ENCODE measurements at regions not wholly inside any gene's neighbourhood (a gene's known extent, or its start where the extent isn't known, plus 50 kb on each side); places are given as distances from the start of the nearest gene placed in this dataset.

- intact Hi-C loops (cut with DNase I; ENCODE audit: low total_unique reads) (no loop called here), in situ Hi-C loops (cut with MboI; ENCODE audit: low pct_ligation_motif_present in 1 of 4, low pct_unique_long_range_greater_than_20kb in 1 of 4, low sequenced_read_pairs in 3 of 4) (no loop called here)
- no peak overlapping the region for H3K27ac ChIP-seq
- no peak for DNase-seq
- H3K36me3 ChIP-seq, result peaks cover 0 to 1% (median 0%) of the 10 kb centered on the region in 4 donors
- H3K27me3 ChIP-seq, result no peaks in the 10 kb centered on the region
- 75 to 95% methylated on average over 1 of the region's 1 CpG for WGBS, 2 donors (ENCODE audit: low coverage in 1 of 2)
- no peak for TF ChIP-seq POLR2AphosphoS5 (IDR thresholded peaks at IDR 0.05)
- no peak for TF ChIP-seq EP300 (IDR thresholded peaks at IDR 0.05; ENCODE audit: low read depth)
- H3K4me3 ChIP-seq, result no peak overlapping the region
- H3K9me3 ChIP-seq, result no peaks in the 10 kb centered on the region
- H3K4me1 ChIP-seq, result no peaks in the 10 kb centered on the region
Measured at GRCh38 chr9:79220251-79220650, 351.5 kb upstream of the TLE4 start.

- intact Hi-C loops (cut with DNase I; ENCODE audit: low total_unique reads), result no loop called here
- Histone ChIP-seq H3K27me3 (no peaks in the 10 kb centered on the region), H3K4me1 (no peaks in the 10 kb centered on the region), H3K9me3 (no peaks in the 10 kb centered on the region), H3K27ac (no peak overlapping the region), H3K36me3 (peaks cover 0 to 1% (median 0%) of the 10 kb centered on the region in 4 donors), H3K4me3 (no peak overlapping the region)
- 69 to 70% methylated on average over 1 of the region's 1 CpG for WGBS, 2 donors (ENCODE audit: low coverage in 1 of 2)
- in situ Hi-C loops (cut with MboI; ENCODE audit: low pct_ligation_motif_present in 1 of 4, low pct_unique_long_range_greater_than_20kb in 1 of 4, low sequenced_read_pairs in 3 of 4), result no loop called here
- no peak for TF ChIP-seq POLR2A (IDR thresholded peaks at IDR 0.05)
- no peak for DNase-seq
Measured at GRCh38 chr9:79220666-79221065, 351.1 kb upstream of the TLE4 start.

GRCh38 chr9:79221084-79221483 lies 350.7 kb upstream of the TLE4 start:
- in situ Hi-C loops (cut with MboI; ENCODE audit: low pct_ligation_motif_present in 1 of 4, low pct_unique_long_range_greater_than_20kb in 1 of 4, low sequenced_read_pairs in 3 of 4), result no loop called here
- Histone ChIP-seq H3K4me3 (no peak overlapping the region), H3K4me1 (no peaks in the 10 kb centered on the region), H3K27me3 (no peaks in the 10 kb centered on the region), H3K36me3 (peaks cover 0 to 1% (median 0%) of the 10 kb centered on the region in 4 donors), H3K9me3 (no peaks in the 10 kb centered on the region), H3K27ac (no peak overlapping the region)
- WGBS, 2 donors (ENCODE audit: low coverage in 1 of 2), result 58% methylated on average over 1 of the region's 1 CpG; no CpG with 5 or more reads in 1 of the 2 donors
- TF ChIP-seq EP300 (IDR thresholded peaks at IDR 0.05; ENCODE audit: low read depth) (no peak), POLR2A (IDR thresholded peaks at IDR 0.05) (no peak), CTCF (IDR thresholded peaks at IDR 0.05) (no peak), POLR2AphosphoS5 (IDR thresholded peaks at IDR 0.05) (no peak)
- DNase-seq, result no peak
- intact Hi-C loops (cut with DNase I; ENCODE audit: low total_unique reads), result no loop called here

GRCh38 chr9:79222483-79222882 lies 349.3 kb upstream of the TLE4 start:
- TF ChIP-seq EP300 (IDR thresholded peaks at IDR 0.05; ENCODE audit: low read depth) (no peak), POLR2A (IDR thresholded peaks at IDR 0.05) (no peak), POLR2AphosphoS5 (IDR thresholded peaks at IDR 0.05) (no peak), CTCF (IDR thresholded peaks at IDR 0.05) (no peak)
- in situ Hi-C loops (cut with MboI; ENCODE audit: low pct_ligation_motif_present in 1 of 4, low pct_unique_long_range_greater_than_20kb in 1 of 4, low sequenced_read_pairs in 3 of 4) (no loop called here), intact Hi-C loops (cut with DNase I; ENCODE audit: low total_unique reads) (no loop called here)
- no peaks in the 10 kb centered on the region for H3K27me3 ChIP-seq
- H3K9me3 ChIP-seq, result no peaks in the 10 kb centered on the region
- 86 to 88% methylated on average over 2 of the region's 2 CpGs for WGBS, 2 donors (ENCODE audit: low coverage in 1 of 2)
- no peak overlapping the region for H3K4me3 ChIP-seq
- H3K4me1 ChIP-seq, result no peaks in the 10 kb centered on the region
- no peak overlapping the region for H3K27ac ChIP-seq
- H3K36me3 ChIP-seq, result peaks cover 0 to 1% (median 0%) of the 10 kb centered on the region in 4 donors
- no peak for DNase-seq

GRCh38 chr9:79224672-79225433 lies 346.9 kb upstream of the TLE4 start:
- TF ChIP-seq POLR2A (IDR thresholded peaks at IDR 0.05), result no peak
- no peak for TF ChIP-seq CTCF (IDR thresholded peaks at IDR 0.05)
- no peak for TF ChIP-seq EP300 (IDR thresholded peaks at IDR 0.05; ENCODE audit: low read depth)
- no peak for TF ChIP-seq POLR2AphosphoS5 (IDR thresholded peaks at IDR 0.05)
- in situ Hi-C loops (cut with MboI; ENCODE audit: low pct_ligation_motif_present in 1 of 4, low pct_unique_long_range_greater_than_20kb in 1 of 4, low sequenced_read_pairs in 3 of 4), result no loop called here
- no peak for DNase-seq
- intact Hi-C loops (cut with DNase I; ENCODE audit: low total_unique reads), result no loop called here
- Histone ChIP-seq H3K27me3 (no peaks in the 10 kb centered on the region), H3K4me1 (no peaks in the 10 kb centered on the region), H3K36me3 (peaks cover 0 to 1% (median 0%) of the 10 kb centered on the region in 4 donors), H3K4me3 (no peak overlapping the region), H3K27ac (no peak overlapping the region), H3K9me3 (no peaks in the 10 kb centered on the region)
- 72 to 100% methylated on average over 1 to 3 of the region's 3 CpGs for WGBS, 2 donors (ENCODE audit: low coverage in 1 of 2)

Data from transverse colon (tissue), 4 donors.